Stimulated activated naive CD8-positive, alpha-beta T cell treated with anti-CD3 and anti-CD28 coated beads, Interleukin-15, Interleukin-2, amounts not matched to agents 100 ng/mL and 50 ng/mL, for 24 hours (primary cell): ENCODE measurements at regions not wholly inside any gene's neighbourhood (a gene's known extent, or its start where the extent isn't known, plus 50 kb on each side); places are given as distances from the start of the nearest gene placed in this dataset.
A peak's percentile ranks its signal among the peaks of the same experiment; 100 is the strongest.

Experiments used
- H3K27ac Mint-ChIP-seq: one replicate; pipeline ENCODE4 v1.8.0; 2021; ENCODE audit warnings: mild to moderate bottlenecking, mixed read lengths
- H3K27me3 Mint-ChIP-seq: one replicate; pipeline ENCODE4 v1.8.0; 2021; ENCODE audit warnings: mixed read lengths
- H3K36me3 Mint-ChIP-seq: one replicate; pipeline ENCODE4 v1.8.0; 2021; ENCODE audit warnings: low read depth, mixed read lengths
- H3K4me1 Mint-ChIP-seq: one replicate; pipeline ENCODE4 v1.8.0; 2021; ENCODE audit warnings: low read depth, mixed read lengths
- H3K4me3 Mint-ChIP-seq: one replicate; pipeline ENCODE4 v1.8.0; 2021; ENCODE audit warnings: mild to moderate bottlenecking, mixed read lengths
- H3K9me3 Mint-ChIP-seq: one replicate; pipeline ENCODE4 v1.8.0; 2021; ENCODE audit warnings: mixed read lengths

- H3K9me3 Mint-ChIP-seq: no peaks in the 10 kb centered on the region
- peaks cover 5% of the 10 kb centered on the region for H3K27me3 Mint-ChIP-seq
- H3K27ac Mint-ChIP-seq: no peak overlapping the region
- no peaks in the 10 kb centered on the region for H3K36me3 Mint-ChIP-seq
- peaks cover 12% of the 10 kb centered on the region for H3K4me1 Mint-ChIP-seq
- H3K4me3 Mint-ChIP-seq: peak overlapping the region; percentile 83
Observed at GRCh38 chr6:108782179-108783041, 65.8 kb upstream of the ARMC2 start.

- Mint-ChIP-seq H3K36me3 (no peaks in the 10 kb centered on the region), H3K9me3 (no peaks in the 10 kb centered on the region), H3K27me3 (peaks cover 5% of the 10 kb centered on the region), H3K4me1 (peaks cover 12% of the 10 kb centered on the region), H3K4me3 (no peak overlapping the region), H3K27ac (no peak overlapping the region)
Observed at GRCh38 chr6:108785653-108786052, 62.6 kb upstream of the ARMC2 start.

GRCh38 chr6:108788416-108788815 is 59.8 kb upstream of the ARMC2 start:
- H3K27me3 Mint-ChIP-seq: no peaks in the 10 kb centered on the region
- no peak overlapping the region for H3K27ac Mint-ChIP-seq
- no peak overlapping the region for H3K4me3 Mint-ChIP-seq

GRCh38 chr6:108789475-108789874 is 58.7 kb upstream of the ARMC2 start:
- H3K27me3 Mint-ChIP-seq: no peaks in the 10 kb centered on the region
- H3K4me3 Mint-ChIP-seq: no peak overlapping the region
- no peaks in the 10 kb centered on the region for H3K4me1 Mint-ChIP-seq
- no peaks in the 10 kb centered on the region for H3K36me3 Mint-ChIP-seq
- H3K9me3 Mint-ChIP-seq: no peaks in the 10 kb centered on the region
- no peak overlapping the region for H3K27ac Mint-ChIP-seq

More at GRCh38 chr6:108788416-108788815, 59.8 kb upstream of the ARMC2 start:
- no peaks in the 10 kb centered on the region for H3K4me1 Mint-ChIP-seq
- H3K9me3 Mint-ChIP-seq: no peaks in the 10 kb centered on the region
- no peaks in the 10 kb centered on the region for H3K36me3 Mint-ChIP-seq

- Mint-ChIP-seq H3K9me3 (no peaks in the 10 kb centered on the region), H3K4me3 (no peak overlapping the region), H3K27ac (no peak overlapping the region), H3K4me1 (no peaks in the 10 kb centered on the region), H3K36me3 (no peaks in the 10 kb centered on the region), H3K27me3 (no peaks in the 10 kb centered on the region)
Observed at GRCh38 chr6:108791700-108792099, 56.5 kb upstream of the ARMC2 start.

GRCh38 chr6:108793516-108794251 is 54.5 kb upstream of the ARMC2 start:
- no peak overlapping the region for H3K27ac Mint-ChIP-seq
- no peaks in the 10 kb centered on the region for H3K36me3 Mint-ChIP-seq
- H3K27me3 Mint-ChIP-seq: no peaks in the 10 kb centered on the region
- no peak overlapping the region for H3K4me3 Mint-ChIP-seq
- peaks cover 15% of the 10 kb centered on the region for H3K4me1 Mint-ChIP-seq
- no peaks in the 10 kb centered on the region for H3K9me3 Mint-ChIP-seq

- Mint-ChIP-seq H3K4me1 (peaks cover 24% of the 10 kb centered on the region), H3K36me3 (no peaks in the 10 kb centered on the region), H3K9me3 (no peaks in the 10 kb centered on the region), H3K27me3 (no peaks in the 10 kb centered on the region), H3K4me3 (no peak overlapping the region), H3K27ac (no peak overlapping the region)
Observed at GRCh38 chr6:108795122-108795521, 53.1 kb upstream of the ARMC2 start.

GRCh38 chr6:108795814-108796213 is 52.4 kb upstream of the ARMC2 start:
- Mint-ChIP-seq H3K27me3 (no peaks in the 10 kb centered on the region), H3K27ac (no peak overlapping the region), H3K4me3 (no peak overlapping the region), H3K9me3 (no peaks in the 10 kb centered on the region), H3K4me1 (peaks cover 24% of the 10 kb centered on the region), H3K36me3 (no peaks in the 10 kb centered on the region)

- no peaks in the 10 kb centered on the region for H3K36me3 Mint-ChIP-seq
- no peaks in the 10 kb centered on the region for H3K27me3 Mint-ChIP-seq
- H3K4me3 Mint-ChIP-seq: no peak overlapping the region
Observed at GRCh38 chr6:108796875-108797274, 51.3 kb upstream of the ARMC2 start.

GRCh38 chr6:108797951-108798669 is 50.1 kb upstream of the ARMC2 start:
- H3K27ac Mint-ChIP-seq: peak overlapping the region; percentile 57
- peaks cover 24% of the 10 kb centered on the region for H3K4me1 Mint-ChIP-seq
- no peaks in the 10 kb centered on the region for H3K27me3 Mint-ChIP-seq
- H3K9me3 Mint-ChIP-seq: no peaks in the 10 kb centered on the region
- H3K36me3 Mint-ChIP-seq: no peaks in the 10 kb centered on the region
- peak overlapping the region; percentile 60 for H3K4me3 Mint-ChIP-seq

More at GRCh38 chr6:108796875-108797274, 51.3 kb upstream of the ARMC2 start:
- no peaks in the 10 kb centered on the region for H3K9me3 Mint-ChIP-seq
- peaks cover 24% of the 10 kb centered on the region for H3K4me1 Mint-ChIP-seq
- no peak overlapping the region for H3K27ac Mint-ChIP-seq
